Adrenal gland (tissue), 5 donors: ENCODE measurements at regions not wholly inside any gene's neighbourhood (a gene's known extent, or its start where the extent isn't known, plus 50 kb on each side); places are given as distances from the start of the nearest gene placed in this dataset.

ENCODE experiments used
- CTCF ChIP-seq, 6 experiments: fragments of 450-650 bp in 4 of 6; fragments of 200-600 bp in 2 of 6; sonication (generic) in 1 of 6; IDR thresholded peaks; 1 replicate in 5 of 6; 2 replicates in 1 of 6; pipeline versions ENCODE4 v1.5.1 to v1.8.0; 2016 to 2021; ENCODE audit warnings: antibody characterized with exemption in 6 of 6, mild to moderate bottlenecking in 2 of 6, moderate library complexity in 1 of 6
- POLR2A ChIP-seq, 2 donors: fragments of 450-650 bp; IDR thresholded peaks; one replicate each; pipeline ENCODE4 v1.6.1; 2017; ENCODE audit warnings: antibody characterized with exemption in 2 of 2, mild to moderate bottlenecking in 2 of 2, moderate library complexity in 1 of 2
- donor health status: DM: no; HTN: no; CAD: no.

- TF ChIP-seq POLR2A (IDR thresholded peaks at IDR 0.05) (no peak), CTCF (IDR thresholded peaks at IDR 0.05) (no peak)
Observed at GRCh38 chr11:127919206-127920000, 668.0 kb downstream of the ETS1 start.
